Gastroesophageal sphincter (tissue), 4 donors: ENCODE measurements at regions not wholly inside any gene's neighbourhood (a gene's known extent, or its start where the extent isn't known, plus 50 kb on each side); places are given as distances from the start of the nearest gene placed in this dataset.

ENCODE experiments used
- ATAC-seq: fragments of 150-250 bp; one replicate; pipeline ENCODE4 v1.9.1; 2016; ENCODE audit warnings: mild to moderate bottlenecking, moderate library complexity
- H3K27ac ChIP-seq, 4 donors: fragments of 200-600 bp; sonication (generic) in 3 of 4; 1 replicate in 3 of 4; 2 replicates in 1 of 4; pipeline ENCODE4 v1.5.1; 2016 to 2019
- H3K27me3 ChIP-seq: fragments of 200-600 bp; sonication (generic); one replicate; pipeline ENCODE4 v1.5.1; 2019
- H3K36me3 ChIP-seq, 2 donors: fragments of 200-600 bp; sonication (generic); one replicate each; pipeline ENCODE4 v1.5.1; 2019; ENCODE audit warnings: control low read depth in 1 of 2
- H3K4me1 ChIP-seq, 3 donors: fragments of 200-600 bp; sonication (generic); 1 replicate in 2 of 3; 2 replicates in 1 of 3; pipeline ENCODE4 v1.5.1; 2016 to 2019; ENCODE audit warnings: control low read depth in 2 of 3
- H3K4me3 ChIP-seq, 2 donors: fragments of 200-600 bp; sonication (generic); one replicate each; pipeline ENCODE4 v1.5.1; 2019; ENCODE audit warnings: mild to moderate bottlenecking in 1 of 2, moderate library complexity in 1 of 2
- H3K9me3 ChIP-seq, 3 donors: fragments of 200-600 bp; sonication (generic); one replicate each; pipeline ENCODE4 v1.5.1; 2017 to 2019; ENCODE audit warnings: control low read depth in 2 of 3
- EP300 ChIP-seq: sonication (generic); formaldehyde crosslinking; IDR thresholded peaks from one replicate; pipeline ENCODE4 v1.6.1; 2017; ENCODE audit warnings: antibody characterized with exemption, mild to moderate bottlenecking
- POLR2A ChIP-seq, 2 donors: fragments of 450-650 bp; IDR thresholded peaks; one replicate each; pipeline ENCODE4 v1.6.1; 2017; ENCODE audit warnings: antibody characterized with exemption in 2 of 2, mild to moderate bottlenecking in 2 of 2, moderate library complexity in 1 of 2
- POLR2AphosphoS5 ChIP-seq: sonication (generic); formaldehyde crosslinking; IDR thresholded peaks from one replicate; pipeline ENCODE4 v1.6.1; 2017; ENCODE audit warnings: antibody characterized with exemption
- WGBS, 2 donors: methylation state at CpG; one replicate each; pipeline ENCODE4 v1.1.5; 2018; ENCODE audit warnings: low coverage in 1 of 2; 5-methylcytosine and 5-hydroxymethylcytosine counted together
- TF ChIP-seq, protein P1 (sequence below), 4 experiments: fragments of 200-600 bp in 2 of 4; fragments of 450-650 bp in 2 of 4; sonication (generic) in 1 of 4; IDR thresholded peaks; one replicate each; pipeline ENCODE4 v1.5.1; 2017 to 2019; ENCODE audit warnings: antibody characterized with exemption in 4 of 4, mild to moderate bottlenecking in 2 of 4, moderate library complexity in 2 of 4

- Histone ChIP-seq H3K27me3 (no peaks in the 10 kb centered on the region), H3K36me3 (no peaks in the 10 kb centered on the region), H3K4me3 (no peak overlapping the region), H3K9me3 (no peaks in the 10 kb centered on the region), H3K27ac (no peak overlapping the region), H3K4me1 (no peaks in the 10 kb centered on the region)
- TF ChIP-seq POLR2A (IDR thresholded peaks at IDR 0.05) (no peak), EP300 (no peak), POLR2AphosphoS5 (no peak)
- TF ChIP-seq, protein P1, sequence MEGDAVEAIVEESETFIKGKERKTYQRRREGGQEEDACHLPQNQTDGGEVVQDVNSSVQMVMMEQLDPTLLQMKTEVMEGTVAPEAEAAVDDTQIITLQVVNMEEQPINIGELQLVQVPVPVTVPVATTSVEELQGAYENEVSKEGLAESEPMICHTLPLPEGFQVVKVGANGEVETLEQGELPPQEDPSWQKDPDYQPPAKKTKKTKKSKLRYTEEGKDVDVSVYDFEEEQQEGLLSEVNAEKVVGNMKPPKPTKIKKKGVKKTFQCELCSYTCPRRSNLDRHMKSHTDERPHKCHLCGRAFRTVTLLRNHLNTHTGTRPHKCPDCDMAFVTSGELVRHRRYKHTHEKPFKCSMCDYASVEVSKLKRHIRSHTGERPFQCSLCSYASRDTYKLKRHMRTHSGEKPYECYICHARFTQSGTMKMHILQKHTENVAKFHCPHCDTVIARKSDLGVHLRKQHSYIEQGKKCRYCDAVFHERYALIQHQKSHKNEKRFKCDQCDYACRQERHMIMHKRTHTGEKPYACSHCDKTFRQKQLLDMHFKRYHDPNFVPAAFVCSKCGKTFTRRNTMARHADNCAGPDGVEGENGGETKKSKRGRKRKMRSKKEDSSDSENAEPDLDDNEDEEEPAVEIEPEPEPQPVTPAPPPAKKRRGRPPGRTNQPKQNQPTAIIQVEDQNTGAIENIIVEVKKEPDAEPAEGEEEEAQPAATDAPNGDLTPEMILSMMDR (IDR thresholded peaks at IDR 0.05): no peak
- no peak for ATAC-seq
- 90 to 92% methylated on average over 2 to 4 of the region's 4 CpGs for whole genome bisulfite sequencing, 2 donors
Observed at GRCh38 chr16:65455761-65456160, 333.9 kb upstream of the CDH11 start.

DNA sequence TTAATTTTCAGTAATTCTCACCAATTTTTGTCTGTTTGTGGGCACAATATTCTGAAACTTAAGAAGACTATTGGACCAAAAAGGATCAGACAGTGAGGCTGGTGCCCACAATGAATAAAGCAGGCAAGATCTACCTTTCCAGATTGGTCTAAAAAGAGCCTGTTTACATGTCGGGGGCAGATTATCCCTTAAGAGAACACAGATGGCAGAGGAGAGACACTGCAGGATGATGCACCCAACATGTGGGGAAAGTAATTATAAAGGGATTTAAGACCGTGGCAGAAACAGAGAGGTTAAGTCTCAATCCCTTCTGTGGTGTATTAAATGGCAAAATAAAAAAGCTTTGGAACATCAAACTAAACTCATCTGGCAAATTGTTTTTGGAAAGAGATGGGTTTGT lies 331.8 kb upstream of the CDH11 start:
- WGBS, 2 donors: 35 to 78% methylated on average over 2 of the region's 2 CpGs
- no peak for ATAC-seq
- Histone ChIP-seq H3K4me1 (no peaks in the 10 kb centered on the region), H3K9me3 (peaks cover 0 to 15% (median 0%) of the 10 kb centered on the region in 3 donors), H3K36me3 (no peaks in the 10 kb centered on the region), H3K27ac (no peak overlapping the region), H3K4me3 (no peak overlapping the region), H3K27me3 (no peaks in the 10 kb centered on the region)
- TF ChIP-seq POLR2A (IDR thresholded peaks at IDR 0.05) (no peak), POLR2AphosphoS5 (no peak), EP300 (no peak)
- TF ChIP-seq, protein P1 (IDR thresholded peaks at IDR 0.05): no peak

DNA sequence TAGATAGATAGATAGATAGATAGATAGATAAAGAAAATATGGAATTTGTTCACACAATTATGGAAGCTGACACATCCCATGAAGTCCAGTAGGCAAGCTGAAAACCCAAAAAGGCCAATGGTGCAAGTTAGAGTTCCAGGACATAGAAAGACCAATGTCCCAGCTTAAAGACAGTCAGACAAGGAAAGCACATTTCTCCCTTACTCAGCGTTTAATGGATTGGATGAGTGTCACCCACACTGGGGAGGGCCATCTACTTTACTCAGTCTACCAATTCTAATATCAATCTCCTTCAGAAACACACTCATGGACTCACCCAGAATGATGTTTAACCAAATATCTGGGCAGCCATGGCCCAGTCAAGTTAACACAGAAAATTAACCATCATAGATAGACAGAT lies 327.7 kb upstream of the CDH11 start:
- no peak for ATAC-seq
- Histone ChIP-seq H3K9me3 (peaks cover 0 to 21% (median 0%) of the 10 kb centered on the region in 3 donors), H3K4me3 (no peak overlapping the region), H3K4me1 (no peaks in the 10 kb centered on the region), H3K27me3 (no peaks in the 10 kb centered on the region), H3K27ac (no peak overlapping the region), H3K36me3 (no peaks in the 10 kb centered on the region)
- TF ChIP-seq POLR2A (IDR thresholded peaks at IDR 0.05): no peak
- TF ChIP-seq POLR2AphosphoS5: no peak
- TF ChIP-seq, protein P1 (IDR thresholded peaks at IDR 0.05): no peak
- TF ChIP-seq EP300: no peak
- WGBS, 2 donors: 91 to 100% methylated on average over 1 of the region's 1 CpG

DNA sequence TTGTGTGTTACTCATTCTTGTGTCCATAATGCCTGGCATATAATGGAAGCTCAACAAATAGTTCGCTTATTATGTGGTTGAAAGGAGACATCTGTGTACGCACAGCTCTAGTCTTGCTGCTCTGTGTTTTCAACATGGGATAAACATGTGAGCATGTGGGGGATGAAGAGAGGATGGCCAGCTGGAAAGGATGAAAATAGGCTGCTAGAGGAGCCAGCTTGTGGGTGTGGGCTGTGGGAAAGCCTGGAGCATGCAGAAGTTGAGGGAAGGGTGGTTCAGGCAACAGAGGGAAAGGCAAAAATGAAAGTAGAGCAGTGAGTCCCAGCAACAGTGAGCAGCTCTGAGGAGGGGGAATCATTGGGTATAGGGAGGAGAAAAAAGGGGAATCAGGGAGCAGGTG lies 324.6 kb upstream of the CDH11 start:
- TF ChIP-seq EP300: no peak
- TF ChIP-seq POLR2A (IDR thresholded peaks at IDR 0.05): no peak
- TF ChIP-seq, protein P1 (IDR thresholded peaks at IDR 0.05): no peak
- TF ChIP-seq POLR2AphosphoS5: no peak
- Histone ChIP-seq H3K4me1 (no peaks in the 10 kb centered on the region), H3K36me3 (no peaks in the 10 kb centered on the region), H3K4me3 (no peak overlapping the region), H3K27me3 (no peaks in the 10 kb centered on the region), H3K27ac (no peak overlapping the region), H3K9me3 (peaks cover 0 to 21% (median 0%) of the 10 kb centered on the region in 3 donors)
- 59 to 66% methylated on average over 2 of the region's 2 CpGs for WGBS, 2 donors
- ATAC-seq: no peak

DNA sequence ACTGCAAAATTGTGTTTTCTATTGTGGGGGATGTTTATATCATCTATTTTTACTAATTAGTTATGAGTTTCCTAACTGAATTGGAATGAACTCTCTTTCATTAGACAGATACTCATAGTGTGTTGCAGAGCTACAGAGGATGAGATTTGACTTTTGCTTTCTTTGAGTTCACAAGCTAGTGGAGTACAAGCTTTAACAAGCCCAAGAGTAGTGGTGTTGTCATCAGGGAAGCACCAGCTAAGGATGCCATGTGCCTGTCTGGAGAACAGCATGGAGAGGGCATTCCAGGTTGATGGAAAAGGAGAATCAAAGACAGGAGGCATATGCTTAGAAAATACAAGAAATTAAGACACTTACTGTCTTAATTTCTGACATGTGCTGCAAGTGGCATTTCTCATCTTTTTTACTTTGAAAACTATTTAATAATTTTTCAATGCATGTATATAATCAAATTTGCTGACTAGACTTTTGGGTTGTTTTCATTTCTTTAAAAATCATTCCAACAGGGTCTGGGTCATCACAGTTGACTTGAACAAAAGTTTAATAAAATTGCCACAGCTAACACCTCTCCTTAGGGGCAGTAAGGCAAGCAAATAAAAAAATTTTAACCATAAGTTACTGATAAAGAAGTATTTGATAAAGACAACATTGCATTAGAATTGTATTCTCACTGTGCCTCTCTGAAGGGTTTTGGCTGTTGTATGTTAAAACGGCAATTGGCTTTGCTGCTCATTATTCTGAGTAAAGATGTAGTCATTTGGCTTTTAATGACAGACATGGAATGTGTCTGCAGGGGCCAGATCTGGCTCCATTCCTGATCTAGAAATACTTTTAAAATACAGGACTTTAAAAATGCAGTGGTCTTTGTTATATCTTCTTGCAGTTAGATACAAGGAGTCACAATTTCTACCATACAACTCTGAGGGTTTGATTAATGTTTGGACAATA lies 323.7 kb upstream of the CDH11 start:
- no peak overlapping the region for H3K4me3 ChIP-seq
- H3K4me1 ChIP-seq: no peaks in the 10 kb centered on the region
- TF ChIP-seq POLR2AphosphoS5 (no peak), EP300 (no peak)
- no peaks in the 10 kb centered on the region for H3K27me3 ChIP-seq
- 43 to 46% methylated on average over 1 of the region's 1 CpG for WGBS, 2 donors
- H3K27ac ChIP-seq: no peak overlapping the region
- no peaks in the 10 kb centered on the region for H3K36me3 ChIP-seq
- peaks cover 0 to 21% (median 0%) of the 10 kb centered on the region in 3 donors for H3K9me3 ChIP-seq
- ATAC-seq: no peak
